IPS-NIHi11 (cell line): ENCODE measurements at regions not wholly inside any gene's neighbourhood (a gene's known extent, or its start where the extent isn't known, plus 50 kb on each side); places are given as distances from the start of the nearest gene placed in this dataset.

Experiments
- DNase-seq: peaks from one replicate; pipeline ENCODE4 v3.0.0; 2012; ENCODE audit warnings: mixed read lengths, low spot score

DNA sequence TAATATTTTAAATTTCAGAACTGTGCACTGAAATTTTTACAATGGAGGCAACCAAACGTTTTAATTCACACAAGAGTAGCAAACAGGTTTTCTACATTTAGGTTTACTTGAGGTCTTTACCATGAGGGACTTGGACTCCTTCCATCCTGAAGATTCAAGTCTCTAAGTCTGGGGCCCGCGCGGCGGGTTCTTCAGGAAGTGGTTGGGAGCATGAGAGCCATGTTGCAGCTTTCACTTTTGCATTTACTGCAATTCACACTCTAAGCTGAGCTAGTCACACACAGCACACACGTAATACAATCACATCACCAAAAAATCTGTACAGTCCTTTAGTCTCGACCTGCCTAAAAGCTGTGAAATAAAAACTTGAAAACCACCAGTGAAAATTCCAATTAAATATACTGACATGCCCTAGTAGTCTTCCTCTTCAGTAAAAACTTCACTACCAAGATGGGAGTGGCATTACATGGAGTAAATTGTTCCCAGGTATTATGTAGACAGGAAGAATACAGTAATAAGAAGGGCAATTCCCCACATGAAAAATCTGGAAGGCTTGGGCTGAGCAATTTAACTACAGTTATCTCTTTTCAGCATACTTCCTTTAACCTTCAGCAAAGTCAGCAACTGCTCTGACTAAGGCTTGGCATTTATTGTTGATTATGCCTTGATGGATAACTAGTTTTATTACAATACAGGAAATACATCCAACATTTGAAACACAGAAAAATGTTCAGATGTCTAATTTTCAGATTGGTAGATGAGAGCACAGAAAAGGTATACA lies 571.1 kb upstream of the DIPK2B start:
- DNase-seq, result no peak

DNA sequence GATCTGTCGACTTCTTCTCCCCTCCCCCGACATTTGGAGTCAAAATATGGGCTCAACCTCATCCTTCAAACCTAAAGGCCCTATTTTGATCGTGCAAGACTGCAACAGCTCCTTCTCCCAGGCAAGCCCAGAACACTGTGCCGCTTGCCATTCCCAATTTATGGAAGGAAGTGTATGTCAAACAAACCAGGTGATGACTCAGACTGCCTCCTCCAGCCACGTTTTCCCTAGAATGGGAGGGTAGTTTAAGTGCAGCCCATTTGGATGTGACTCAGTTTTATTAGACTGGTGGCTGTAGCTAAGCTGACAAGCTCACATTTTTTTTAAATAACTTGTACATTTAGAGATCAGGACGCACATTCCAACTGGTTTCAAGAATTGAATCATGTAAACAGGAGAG lies 570.4 kb upstream of the DIPK2B start:
- no peak for DNase-seq

DNA sequence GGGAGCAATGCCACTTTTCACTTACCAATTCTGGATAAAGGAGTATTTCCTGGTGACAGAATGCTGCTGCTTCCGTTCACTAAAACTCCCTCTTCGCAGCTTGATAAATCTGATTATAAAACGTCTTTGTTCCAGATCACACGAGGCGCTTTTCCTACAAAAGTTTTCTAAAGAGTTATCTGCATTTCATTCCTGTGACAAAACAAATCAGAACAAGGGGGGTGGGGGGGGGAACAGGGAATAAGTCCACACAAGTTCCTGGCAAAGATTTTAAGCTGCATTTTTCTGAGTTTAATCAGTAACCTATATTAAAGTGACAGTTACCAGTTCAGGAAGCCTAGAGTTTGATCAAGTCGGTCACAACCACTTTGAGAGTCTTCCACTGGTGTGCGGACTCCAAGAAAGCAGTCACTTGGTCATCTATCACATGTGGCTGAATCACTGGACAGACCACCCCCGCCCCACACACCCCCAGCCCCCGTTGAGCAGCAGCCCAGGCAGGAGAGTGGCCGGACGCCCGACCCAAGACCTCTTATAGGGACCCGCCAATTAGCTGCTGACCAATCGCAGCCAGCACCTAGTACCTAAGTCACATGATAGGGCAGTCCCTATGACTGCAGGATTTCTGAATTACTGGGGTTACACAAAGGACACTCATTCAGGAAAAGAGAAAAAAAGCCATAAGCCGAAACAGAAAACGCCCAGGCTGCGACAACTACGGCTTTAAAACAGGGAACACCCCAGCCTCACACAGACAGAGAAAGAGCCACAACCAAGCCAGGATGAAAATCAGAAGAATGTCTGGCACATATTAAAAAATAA lies 569.3 kb upstream of the DIPK2B start:
- DNase-seq, result peak; percentile 18

- DNase-seq, result no peak
Measured at GRCh38 chrX:45768666-45769236, 568.1 kb upstream of the DIPK2B start.

DNA sequence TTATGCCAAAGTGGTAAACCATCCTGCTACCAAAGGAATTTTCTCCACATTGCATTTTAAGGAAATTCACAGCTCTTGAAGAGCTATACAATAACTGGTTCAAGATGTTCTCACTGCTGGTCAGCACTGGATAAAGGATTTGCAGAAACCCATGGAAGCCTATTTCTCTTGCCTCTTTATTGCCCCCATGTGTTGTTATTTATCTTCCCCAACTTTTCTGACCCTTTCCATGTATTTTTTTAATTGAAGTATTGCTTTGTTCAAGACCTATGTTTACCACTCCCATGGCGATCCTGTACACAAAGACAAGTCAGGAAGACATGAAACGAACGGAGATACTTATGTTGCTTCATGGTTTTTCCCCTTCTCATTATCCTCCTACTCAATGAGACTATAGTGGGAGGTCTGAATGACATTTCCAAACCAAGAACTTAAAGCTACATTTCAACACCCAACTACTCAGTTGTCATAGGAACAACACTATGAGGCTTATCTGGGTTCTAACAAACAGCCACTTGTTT lies 566.4 kb upstream of the DIPK2B start:
- no peak for DNase-seq

- DNase-seq, result no peak
Measured at GRCh38 chrX:45765767-45766166, 565.1 kb upstream of the DIPK2B start.

- DNase-seq, result no peak
Measured at GRCh38 chrX:45765281-45765680, 564.6 kb upstream of the DIPK2B start.

DNA sequence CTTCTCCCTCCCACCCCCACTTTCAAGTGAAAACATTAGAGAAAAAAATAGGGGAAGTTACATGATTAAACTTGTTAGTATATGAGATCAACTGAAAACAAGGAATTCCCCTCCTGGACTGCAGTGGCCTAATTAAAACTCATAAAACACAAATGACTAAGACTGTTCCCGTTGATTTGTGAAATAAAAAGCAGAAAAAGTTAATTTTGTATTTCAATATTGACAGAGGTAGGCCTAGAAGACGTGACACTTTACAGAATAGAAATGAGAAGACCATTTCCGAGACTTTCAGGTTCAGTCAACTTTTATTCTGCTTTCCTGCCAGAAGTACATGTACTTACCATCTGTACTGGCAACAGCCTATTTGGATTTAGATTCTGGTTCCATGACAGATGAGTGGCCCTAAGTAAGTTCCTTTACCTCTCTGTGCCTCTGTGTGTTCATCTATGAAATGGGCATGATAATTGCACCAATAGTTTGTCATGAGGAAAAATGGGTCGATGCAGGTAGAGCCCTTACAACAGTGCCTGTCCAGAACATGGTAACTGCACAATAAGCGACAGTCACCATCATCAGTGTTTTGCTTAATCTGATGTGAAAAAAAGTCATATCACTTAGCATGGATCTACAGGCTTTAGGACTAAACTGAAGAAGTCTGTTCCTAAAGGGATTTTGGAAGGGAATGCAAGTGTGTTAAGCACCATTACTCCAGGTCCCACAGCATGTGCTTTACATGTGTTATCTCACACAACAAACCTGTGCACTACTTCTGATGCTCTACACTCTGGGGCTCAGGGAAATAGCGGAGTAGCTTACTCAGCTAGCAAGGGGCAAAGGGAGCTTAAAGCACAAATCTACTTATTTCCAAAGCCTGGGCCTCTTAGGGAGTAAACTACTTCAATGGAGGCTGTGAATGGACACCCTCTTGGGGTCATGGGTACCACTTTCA lies 562.3 kb upstream of the DIPK2B start:
- DNase-seq, result no peak

DNA sequence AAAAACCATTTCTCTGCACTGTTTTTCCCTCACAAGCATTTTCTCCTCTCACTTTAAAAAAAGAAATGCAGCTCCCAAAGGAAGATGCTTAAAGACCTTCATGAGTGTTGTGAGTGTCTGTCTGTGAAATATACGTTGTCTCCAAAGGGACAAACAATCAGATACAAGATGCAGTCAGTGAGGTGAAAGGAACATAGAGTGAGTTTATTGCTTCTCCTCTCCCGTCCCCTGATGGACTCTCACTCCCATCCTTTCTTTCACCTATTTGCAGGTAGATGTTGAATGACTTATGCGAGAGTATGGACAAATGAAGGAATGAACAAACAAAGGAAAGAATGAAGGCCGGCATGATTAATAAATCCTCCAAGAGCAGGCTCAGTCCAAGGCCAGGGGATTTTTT lies 561.2 kb upstream of the DIPK2B start:
- no peak for DNase-seq

DNA sequence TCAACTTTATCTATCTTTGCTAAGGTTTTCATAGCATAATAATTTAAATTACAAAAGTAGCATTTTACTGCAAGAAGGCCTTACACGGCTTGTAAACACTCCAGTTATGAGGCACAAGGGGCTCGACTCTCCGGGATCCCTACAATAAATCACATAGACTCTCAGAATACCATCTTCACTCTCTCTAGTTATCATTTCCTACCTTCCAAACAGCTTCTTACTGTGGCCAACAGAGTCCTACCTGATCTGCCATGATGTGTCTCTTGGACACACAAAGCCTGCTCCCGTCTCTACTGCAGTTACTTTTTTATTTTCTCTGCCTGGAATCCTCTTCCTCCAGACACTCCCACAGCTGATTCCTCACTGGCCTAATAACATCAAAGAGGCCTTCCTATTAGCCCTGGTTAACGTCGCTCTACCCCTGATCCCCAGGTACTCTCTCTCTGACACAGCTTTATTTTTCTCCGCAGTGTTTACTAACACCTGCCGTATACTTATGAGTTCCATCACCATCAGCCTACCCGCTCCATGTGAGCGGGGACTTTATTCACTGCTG lies 559.6 kb upstream of the DIPK2B start:
- no peak for DNase-seq

DNA sequence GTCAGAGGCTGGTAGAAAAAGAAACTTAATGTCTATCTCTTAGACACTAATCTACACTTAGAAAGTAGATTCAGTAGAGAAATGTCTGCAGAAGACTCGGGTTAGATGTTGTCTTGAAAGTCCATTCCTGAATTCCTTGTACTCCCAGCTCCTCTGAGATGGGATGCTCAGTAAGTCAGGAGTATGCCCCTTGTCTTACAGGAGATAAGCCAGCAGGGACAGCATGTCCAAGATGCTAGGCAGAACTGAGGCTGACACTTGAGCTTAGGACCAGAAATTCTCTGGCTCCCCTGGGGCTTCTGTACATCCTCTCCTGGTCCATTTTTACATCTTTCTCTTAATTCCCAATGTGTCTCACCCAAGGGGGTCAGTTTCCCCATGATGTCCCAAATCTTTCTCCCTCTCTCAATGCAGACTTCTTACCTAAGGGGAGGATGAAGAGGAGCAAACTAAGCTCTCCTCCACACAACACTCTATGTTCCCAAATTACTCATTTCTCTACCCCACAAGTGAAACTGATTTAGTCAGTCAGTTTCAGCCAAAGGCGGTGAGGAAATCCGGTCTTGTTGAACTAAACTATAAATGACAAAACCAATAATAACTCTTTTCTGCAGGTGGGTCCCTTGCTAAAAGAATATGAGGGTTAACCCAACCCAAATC lies 558.2 kb upstream of the DIPK2B start:
- DNase-seq, result no peak

DNA sequence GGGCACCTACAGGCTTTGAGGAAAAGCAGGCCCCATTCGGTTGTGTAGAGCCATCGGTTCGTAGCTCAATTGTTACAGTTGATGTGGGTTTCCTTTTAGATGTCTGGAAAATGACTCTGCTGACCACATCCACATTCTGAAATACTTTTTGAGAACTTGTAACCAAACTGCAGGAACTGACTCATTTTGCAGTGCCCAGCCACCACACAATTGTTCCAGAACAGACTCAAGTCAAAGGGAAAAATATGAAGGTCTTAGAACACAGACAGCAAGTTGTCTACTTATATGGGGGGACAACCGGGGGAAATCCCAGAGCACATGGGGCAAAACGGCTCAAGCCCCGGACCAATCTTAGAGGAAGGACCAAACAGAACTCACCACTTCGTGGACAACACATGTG lies 557.6 kb upstream of the DIPK2B start:
- no peak for DNase-seq

DNA sequence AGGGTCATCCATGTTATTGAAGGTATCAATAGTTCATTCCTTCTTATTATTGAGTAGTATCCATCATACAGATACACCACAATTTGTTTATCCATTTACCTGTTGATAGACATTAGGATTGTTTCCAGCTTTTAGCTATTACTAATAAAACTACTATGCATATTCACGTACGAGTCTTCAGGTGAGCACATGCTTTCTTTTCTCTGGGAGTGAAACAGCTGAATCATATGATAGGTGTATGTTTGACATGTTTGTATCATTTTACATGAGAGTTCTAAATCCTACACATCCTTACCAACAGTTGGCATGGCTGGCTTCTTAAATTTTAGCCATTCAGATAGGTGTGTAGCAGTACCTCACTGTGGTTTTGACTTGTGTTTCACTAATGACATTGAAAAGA lies 556.6 kb upstream of the DIPK2B start:
- DNase-seq, result no peak

GRCh38 chrX:45756557-45756956 lies 555.9 kb upstream of the DIPK2B start:
- DNase-seq, result no peak

- DNase-seq, result no peak
Measured at GRCh38 chrX:45755703-45756102, 555.0 kb upstream of the DIPK2B start.

DNA sequence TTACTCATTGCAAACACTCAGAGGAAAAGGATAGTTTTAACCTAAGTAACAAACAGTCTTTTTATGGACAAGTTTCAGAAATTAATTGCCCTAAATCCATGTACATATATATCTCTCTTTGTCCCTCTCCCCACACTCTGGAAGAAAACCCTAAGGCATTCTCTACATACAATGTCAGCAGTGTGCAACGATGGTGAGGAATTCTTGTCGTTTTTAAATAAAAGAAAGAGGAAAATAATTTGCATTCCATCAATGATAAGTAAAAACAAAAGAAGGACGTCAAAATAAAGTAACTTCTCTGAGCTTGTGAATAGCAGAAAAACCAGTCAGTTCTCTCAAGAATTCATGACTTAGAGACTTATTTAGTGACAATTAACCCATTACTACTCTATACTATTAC lies 550.5 kb upstream of the DIPK2B start:
- no peak for DNase-seq

DNA sequence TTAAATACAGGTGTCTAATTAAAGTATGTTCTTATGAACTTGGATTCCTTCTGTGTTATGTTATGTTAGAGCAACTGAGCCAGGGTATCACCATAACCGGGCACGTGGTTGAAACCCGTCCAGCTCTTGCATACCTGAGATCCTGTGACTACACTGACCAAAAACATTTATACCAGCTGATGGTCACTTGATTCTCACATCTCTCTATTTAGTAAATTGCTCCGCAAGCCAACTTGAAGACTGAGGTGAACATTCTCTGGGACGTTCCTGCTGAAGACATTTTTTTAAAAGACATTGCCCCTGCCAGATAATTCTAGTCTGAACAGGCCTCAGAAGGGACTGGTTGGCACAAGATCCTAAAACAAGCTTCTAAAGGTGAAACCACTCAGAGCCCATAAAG lies 550.0 kb upstream of the DIPK2B start:
- no peak for DNase-seq

GRCh38 chrX:45749375-45749774 lies 548.7 kb upstream of the DIPK2B start:
- DNase-seq, result no peak

DNA sequence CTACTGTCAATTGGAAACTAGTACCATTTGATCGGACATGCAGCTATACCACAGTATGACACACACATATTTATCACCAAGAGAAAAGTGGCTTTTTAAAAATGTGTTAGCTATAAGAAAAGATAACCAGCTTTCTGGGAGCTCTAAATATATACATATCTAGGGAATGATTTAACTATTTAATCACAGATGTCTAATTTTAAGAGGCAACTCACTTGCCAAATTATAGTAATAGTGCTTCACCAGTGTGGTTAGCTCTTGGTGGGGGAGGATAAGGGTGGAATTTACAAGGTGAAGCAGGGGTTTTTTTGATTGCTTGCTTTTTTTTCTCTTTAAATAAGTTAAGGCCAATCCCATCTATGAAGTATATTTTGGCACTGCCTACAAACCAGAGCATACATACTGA lies 547.7 kb upstream of the DIPK2B start:
- DNase-seq, result no peak

DNA sequence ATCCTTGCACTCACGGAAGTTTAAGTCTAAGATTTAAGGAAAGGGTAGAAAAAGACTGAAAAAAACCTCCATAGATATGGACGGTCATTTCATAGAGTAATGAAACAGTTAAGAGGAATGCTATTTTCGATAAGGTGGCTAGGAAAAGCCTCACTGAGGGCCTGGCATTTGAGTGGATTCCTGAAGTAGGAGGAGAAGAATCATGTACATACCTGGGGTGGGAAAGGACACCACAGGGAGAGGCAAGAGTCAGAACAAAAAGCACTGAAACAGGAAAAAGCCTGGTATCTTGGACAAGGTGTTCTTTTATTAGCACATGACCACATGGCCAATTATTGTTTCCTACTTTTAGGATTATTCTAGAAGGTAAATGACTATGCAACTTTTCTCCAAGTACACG lies 547.2 kb upstream of the DIPK2B start:
- DNase-seq, result no peak

- no peak for DNase-seq
Measured at GRCh38 chrX:45745479-45745878, 544.8 kb upstream of the DIPK2B start.
